HG03095 (cell line): ENCODE measurements at regions not wholly inside any gene's neighbourhood (a gene's known extent, or its start where the extent isn't known, plus 50 kb on each side); places are given as distances from the start of the nearest gene placed in this dataset.

Experiments used
- ATAC-seq: cut with Tn5 transposase; IDR thresholded peaks from one replicate; pipeline ENCODE4 v1.9.1; 2021; ENCODE audit warnings: moderate library complexity; ENCODE audit not compliant: unreplicated experiment

GRCh38 chr14:38850664-38851063, 252.4 kb downstream of the SEC23A start:
- ATAC-seq, result no peak

GRCh38 chr14:38848243-38848935, 254.6 kb downstream of the SEC23A start:
- no peak for ATAC-seq

- no peak for ATAC-seq
These were observed 255.9 kb downstream of the SEC23A start for GRCh38 chr14:38847161-38847560.

- no peak for ATAC-seq
These were observed 263.2 kb downstream of the SEC23A start for GRCh38 chr14:38839694-38840365.

- ATAC-seq, result no peak
These were observed 264.1 kb downstream of the SEC23A start for GRCh38 chr14:38838979-38839323.

- ATAC-seq, result no peak
These were observed 264.7 kb downstream of the SEC23A start for GRCh38 chr14:38838049-38838978.

GRCh38 chr14:38837343-38838048, 265.5 kb downstream of the SEC23A start:
- no peak for ATAC-seq

- ATAC-seq, result no peak
These were observed 266.5 kb downstream of the SEC23A start for GRCh38 chr14:38836539-38836938.

GRCh38 chr14:38835874-38836273, 267.2 kb downstream of the SEC23A start:
- ATAC-seq, result no peak

- no peak for ATAC-seq
These were observed 274.7 kb downstream of the SEC23A start for GRCh38 chr14:38828183-38828827.

GRCh38 chr14:38824706-38825105, 278.3 kb downstream of the SEC23A start:
- ATAC-seq, result no peak

- ATAC-seq, result no peak
These were observed 284.5 kb downstream of the SEC23A start for GRCh38 chr14:38818555-38818954.

- no peak for ATAC-seq
These were observed 294.1 kb downstream of the SEC23A start for GRCh38 chr14:38808734-38809455.

GRCh38 chr14:38799671-38800070, 303.4 kb downstream of the SEC23A start:
- ATAC-seq, result no peak

- no peak for ATAC-seq
These were observed 308.4 kb downstream of the SEC23A start for GRCh38 chr14:38794677-38795076.

- ATAC-seq, result no peak
These were observed 311.2 kb downstream of the SEC23A start for GRCh38 chr14:38791862-38792261.

- no peak for ATAC-seq
These were observed 312.1 kb downstream of the SEC23A start for GRCh38 chr14:38790916-38791315.

GRCh38 chr14:38789805-38790204, 313.2 kb downstream of the SEC23A start:
- no peak for ATAC-seq

GRCh38 chr14:38788060-38788459, 315.0 kb downstream of the SEC23A start:
- ATAC-seq, result no peak

- no peak for ATAC-seq
These were observed 316.1 kb downstream of the SEC23A start for GRCh38 chr14:38786921-38787320.
